IPS-NIHi7 (cell line): ENCODE measurements at regions not wholly inside any gene's neighbourhood (a gene's known extent, or its start where the extent isn't known, plus 50 kb on each side); places are given as distances from the start of the nearest gene placed in this dataset.

ENCODE experiments used
- DNase-seq: peaks from one replicate; pipeline ENCODE4 v3.0.0; 2012; ENCODE audit warnings: mixed read lengths; ENCODE audit errors: extremely low spot score

GRCh38 chr7:12741951-12742575, 54.6 kb downstream of the ARL4A start:
- no peak for DNase-seq

DNA sequence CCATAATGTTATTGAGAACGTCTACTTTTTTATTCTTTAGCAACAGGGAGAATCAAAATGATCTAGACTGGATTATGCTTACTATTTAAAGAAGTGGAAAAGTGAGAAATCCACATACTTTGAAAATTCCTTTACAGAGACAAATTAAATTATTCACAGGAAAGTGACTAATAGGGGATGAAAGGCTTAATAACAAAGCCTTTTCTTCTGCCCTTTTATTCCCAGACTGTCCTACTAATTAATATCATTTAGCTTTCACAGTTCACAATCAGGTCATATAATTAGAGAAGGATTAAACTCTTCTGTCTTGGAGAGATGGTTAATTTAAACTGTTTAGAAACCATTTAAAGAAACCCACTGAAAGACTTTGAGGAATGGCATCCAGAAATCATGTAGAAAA, 58.8 kb downstream of the ARL4A start:
- no peak for DNase-seq

GRCh38 chr7:12747687-12748306, 60.4 kb downstream of the ARL4A start:
- DNase-seq: no peak

DNA sequence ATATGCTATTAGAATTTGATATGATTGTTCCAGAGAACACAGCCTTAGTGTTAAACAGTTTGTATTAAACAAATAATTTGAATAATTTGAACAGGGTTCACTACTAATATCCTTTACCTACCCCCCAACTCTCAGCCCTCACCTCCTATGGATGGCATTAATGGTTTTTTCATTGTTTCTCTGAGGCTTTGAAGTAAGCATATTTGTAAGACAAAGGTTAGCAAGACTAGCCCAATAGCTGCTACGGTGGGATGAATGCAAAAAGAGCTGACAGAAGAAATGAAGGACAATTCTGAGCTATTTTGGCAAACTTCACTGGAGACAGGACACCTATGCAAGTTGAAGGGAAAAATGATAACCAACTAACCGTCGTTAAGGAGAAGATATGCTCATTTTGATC, 61.6 kb downstream of the ARL4A start:
- DNase-seq: no peak

- no peak for DNase-seq
Measured at GRCh38 chr7:12749746-12750145, 62.3 kb downstream of the ARL4A start.

DNA sequence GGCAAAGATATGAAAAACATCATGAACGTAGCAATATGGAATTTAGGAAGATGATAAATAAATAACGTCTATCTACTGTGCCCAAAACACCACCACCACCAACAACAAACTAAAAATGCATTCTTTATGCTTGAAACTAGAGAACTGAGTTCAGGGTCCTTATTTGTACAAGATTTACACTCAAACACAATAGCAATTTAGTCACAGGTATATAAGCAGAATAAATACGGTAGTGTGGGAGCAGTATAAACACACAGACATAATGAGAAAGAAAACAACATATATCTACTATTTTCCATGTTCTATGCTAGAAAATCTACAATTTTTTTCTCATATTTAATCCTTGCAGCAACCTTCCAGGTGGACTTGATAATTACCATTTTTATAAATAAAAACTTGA, 64.3 kb downstream of the ARL4A start:
- no peak for DNase-seq

GRCh38 chr7:12754179-12754578, 66.7 kb downstream of the ARL4A start:
- DNase-seq: no peak

DNA sequence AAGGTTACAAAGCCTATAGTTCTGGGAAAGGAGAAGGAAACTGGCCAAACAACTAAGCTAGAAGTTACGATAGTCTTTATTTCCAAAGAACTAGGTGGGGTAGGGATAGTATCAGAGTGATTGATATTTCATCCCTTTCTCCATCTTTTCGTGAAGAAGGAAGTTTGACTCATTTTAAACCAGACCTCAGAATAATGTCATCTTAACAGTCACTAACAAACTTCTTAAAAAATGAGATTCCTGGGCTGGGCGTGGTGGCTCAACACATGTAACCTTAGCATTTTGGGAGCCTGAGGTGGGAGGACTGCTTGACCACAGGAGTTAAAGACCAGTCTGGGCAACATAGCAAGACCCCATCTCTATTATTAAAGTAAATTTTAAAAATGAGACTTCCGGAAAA, 69.4 kb downstream of the ARL4A start:
- no peak for DNase-seq

DNA sequence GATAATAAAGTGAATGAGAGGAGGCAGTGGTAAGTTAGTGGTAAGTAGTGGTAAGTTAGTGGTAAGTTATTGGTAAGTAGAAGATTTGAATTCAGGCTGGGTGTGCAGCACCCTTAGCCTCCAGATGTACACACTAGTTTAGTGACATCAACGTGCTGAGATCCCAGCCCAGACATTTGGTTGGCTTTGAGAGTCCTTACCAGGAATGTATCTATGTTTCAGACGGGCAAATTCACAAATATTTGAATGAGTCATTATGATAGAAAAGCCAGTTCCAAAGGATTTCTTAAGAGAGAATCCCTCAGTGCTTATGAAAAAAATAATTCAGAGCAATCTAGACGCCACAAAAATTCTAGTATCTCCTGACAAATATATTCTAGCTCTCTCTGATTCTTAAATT, 70.0 kb downstream of the ARL4A start:
- no peak for DNase-seq

DNA sequence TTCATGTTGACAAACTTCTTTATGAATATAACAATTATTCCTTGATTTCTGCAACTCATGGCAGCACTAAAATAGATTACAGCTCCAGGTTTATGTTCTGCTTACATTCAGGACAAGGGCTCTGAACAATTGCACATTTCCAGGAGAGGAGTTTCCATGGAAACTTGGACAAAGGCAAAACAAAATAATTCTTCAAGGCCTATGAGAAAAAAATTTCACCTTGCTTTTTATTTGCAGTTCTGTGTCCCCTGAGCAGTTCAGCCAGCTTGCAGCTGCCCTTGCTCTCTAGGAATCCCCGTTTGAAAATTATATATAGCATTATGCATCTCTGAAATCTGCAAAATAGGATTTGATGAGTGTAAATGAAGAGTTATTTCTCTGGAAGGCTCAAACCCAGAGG, 71.7 kb downstream of the ARL4A start:
- no peak for DNase-seq

DNA sequence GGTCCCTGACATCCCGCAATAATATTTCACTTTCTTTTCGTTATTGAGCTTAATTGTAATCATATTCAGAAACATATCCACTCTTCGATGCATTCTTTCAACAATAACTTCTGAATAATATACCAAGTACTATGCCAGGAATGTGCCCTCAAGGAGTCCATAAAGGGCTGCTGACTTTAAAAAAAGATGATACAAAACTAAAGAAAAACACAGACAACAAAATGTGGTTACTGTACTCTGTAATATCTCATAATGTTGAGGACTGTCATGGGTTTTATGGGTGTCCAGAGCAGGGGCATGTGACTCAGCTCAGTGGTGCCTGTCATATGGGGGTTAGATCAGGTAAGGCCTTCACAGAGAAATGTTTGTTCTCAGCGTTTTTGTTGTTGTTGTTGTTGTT, 73.7 kb downstream of the ARL4A start:
- no peak for DNase-seq

GRCh38 chr7:12761691-12762090, 74.3 kb downstream of the ARL4A start:
- DNase-seq: no peak

- DNase-seq: no peak
Measured at GRCh38 chr7:12764458-12764891, 77.0 kb downstream of the ARL4A start.

DNA sequence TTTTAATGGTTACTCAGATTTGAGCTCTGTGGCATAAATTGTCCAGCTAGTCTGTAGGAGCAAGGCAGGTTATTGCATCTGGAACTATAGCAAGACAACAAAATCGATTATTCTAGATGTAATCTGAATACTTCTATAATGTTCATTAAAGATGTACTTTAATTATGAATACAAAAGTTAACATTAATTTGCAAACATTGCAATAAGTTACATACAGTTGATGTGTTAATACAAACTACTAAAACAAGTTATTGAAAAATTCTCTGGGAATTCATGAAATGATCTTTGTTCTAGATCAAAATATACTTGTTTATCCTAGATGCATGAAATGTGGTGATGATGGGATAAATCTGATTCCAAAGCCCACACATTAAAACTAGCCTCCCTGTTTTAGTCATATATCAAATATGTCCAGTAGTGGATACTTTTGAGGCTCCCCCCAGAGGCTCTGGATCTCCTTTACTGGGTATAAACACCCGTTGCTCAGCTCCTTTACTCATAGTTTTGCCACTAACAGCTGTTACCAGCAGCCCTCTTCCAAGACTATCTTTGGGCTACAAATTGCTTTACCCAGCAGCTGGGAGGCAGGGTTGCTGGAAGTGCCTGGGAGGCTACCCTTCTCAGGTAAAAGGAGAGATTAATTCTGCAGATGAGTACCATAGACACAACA, 78.1 kb downstream of the ARL4A start:
- DNase-seq: no peak

DNA sequence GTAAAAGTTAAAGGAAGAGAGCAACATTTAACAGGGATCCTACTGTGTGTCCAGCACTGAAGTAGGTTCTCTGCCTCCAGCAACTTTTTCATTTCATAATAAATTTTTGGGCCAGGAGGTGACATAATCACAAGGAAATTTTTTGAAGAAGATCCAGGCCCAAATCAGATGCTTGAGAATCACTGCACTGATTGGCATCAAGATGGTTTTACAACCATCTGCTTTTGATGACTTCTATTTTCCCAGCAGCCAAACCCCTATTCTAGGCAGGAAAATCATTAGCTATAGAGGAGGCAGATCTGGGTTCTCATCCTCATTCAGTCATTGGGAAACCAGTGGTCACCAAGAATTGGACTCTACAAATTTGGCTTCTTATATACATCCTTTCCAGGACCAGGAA, 79.0 kb downstream of the ARL4A start:
- no peak for DNase-seq

DNA sequence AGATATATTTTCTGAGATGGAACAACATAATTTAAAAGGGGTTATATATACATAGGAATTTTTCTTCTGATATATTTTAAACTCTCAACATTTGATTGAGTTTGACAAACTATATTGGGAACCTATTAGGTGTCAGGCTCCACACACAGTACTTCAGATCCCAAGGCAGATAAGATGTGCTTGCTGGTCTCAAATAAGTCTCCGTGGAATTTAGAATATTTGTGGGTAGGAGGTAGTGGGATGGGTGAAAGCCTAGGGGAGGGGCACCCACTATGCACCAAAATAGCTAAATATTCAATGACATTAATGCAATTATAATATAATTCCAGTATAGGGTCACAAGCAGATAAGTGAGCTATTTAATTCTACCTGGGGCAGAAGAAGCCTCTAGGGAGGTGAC, 81.5 kb downstream of the ARL4A start:
- no peak for DNase-seq

- DNase-seq: no peak
Measured at GRCh38 chr7:12769444-12769843, 82.0 kb downstream of the ARL4A start.

- no peak for DNase-seq
Measured at GRCh38 chr7:12770227-12770975, 83.0 kb downstream of the ARL4A start.

- DNase-seq: no peak
Measured at GRCh38 chr7:12771378-12771877, 84.0 kb downstream of the ARL4A start.

DNA sequence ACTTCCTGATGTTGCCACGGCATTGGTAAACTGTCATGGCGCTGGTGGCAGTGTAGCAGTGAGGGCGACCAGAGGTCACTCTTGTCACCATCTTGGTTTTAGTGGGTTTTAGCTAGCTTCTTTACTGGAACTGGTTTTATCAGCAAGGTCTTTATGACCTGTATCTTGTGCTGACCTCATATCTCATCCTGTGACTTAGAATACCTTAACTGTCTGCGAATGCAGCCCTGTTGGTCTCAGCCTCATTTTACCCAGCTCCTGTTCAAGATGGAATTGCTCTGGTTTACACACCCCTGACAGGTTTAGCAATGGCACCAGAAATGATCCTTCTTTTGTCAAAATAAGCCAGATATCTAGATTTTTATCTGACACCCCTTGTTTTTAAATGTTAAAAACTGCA, 85.3 kb downstream of the ARL4A start:
- DNase-seq: no peak

DNA sequence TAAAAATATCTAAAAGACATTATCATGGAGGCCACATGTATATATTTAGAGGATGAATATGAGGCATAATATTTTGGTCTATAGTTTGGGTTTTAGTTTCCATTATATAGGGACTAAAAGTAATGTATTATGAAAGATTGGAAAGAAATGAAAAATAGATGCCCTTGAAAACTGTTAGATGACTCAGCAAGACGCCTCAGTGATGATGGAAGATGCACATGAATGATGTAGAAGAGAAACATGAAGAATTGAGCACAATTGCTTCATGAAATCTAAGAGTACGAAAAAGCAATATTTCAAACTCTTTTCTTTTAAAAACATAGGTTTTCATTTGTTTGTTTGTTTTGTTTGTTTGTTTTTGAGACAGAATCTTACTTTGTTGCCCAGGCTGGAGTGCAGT, 89.8 kb downstream of the ARL4A start:
- DNase-seq: no peak

- no peak for DNase-seq
Measured at GRCh38 chr7:12779947-12780346, 92.5 kb downstream of the ARL4A start.
